Breast epithelium (tissue), 4 donors: ENCODE measurements at regions not wholly inside any gene's neighbourhood (a gene's known extent, or its start where the extent isn't known, plus 50 kb on each side); places are given as distances from the start of the nearest gene placed in this dataset.

Experiments
- DNase-seq, 2 donors: peaks; one replicate each; pipeline ENCODE4 v3.0.0-alpha.2; 2019; ENCODE audit warnings: low spot score in 2 of 2
- H3K27ac ChIP-seq, 2 donors: fragments of 200-600 bp; sonication (generic) in 1 of 2; one replicate each; pipeline ENCODE4 v1.5.1; 2016 to 2019; ENCODE audit warnings: mild to moderate bottlenecking in 1 of 2
- H3K27me3 ChIP-seq, 2 donors: fragments of 200-600 bp; sonication (generic) in 1 of 2; one replicate each; pipeline versions ENCODE4 v1.5.1 to v1.6.0; 2017 to 2019; ENCODE audit warnings: control low read depth in 1 of 2, mild to moderate bottlenecking in 1 of 2
- H3K36me3 ChIP-seq: fragments of 200-600 bp; one replicate; pipeline ENCODE4 v1.5.1; 2019
- H3K4me1 ChIP-seq, 2 donors: fragments of 200-600 bp; sonication (generic); one replicate each; pipeline ENCODE4 v1.5.1; 2016 to 2019; ENCODE audit warnings: control low read depth in 1 of 2
- H3K4me3 ChIP-seq, 3 donors: fragments of 200-600 bp; sonication (generic); 1 replicate in 2 of 3; 2 replicates in 1 of 3; pipeline ENCODE4 v1.5.1; 2016 to 2019; ENCODE audit warnings: mild to moderate bottlenecking in 3 of 3, moderate library complexity in 2 of 3
- H3K9me3 ChIP-seq, 2 donors: fragments of 200-600 bp; sonication (generic) in 1 of 2; one replicate each; pipeline ENCODE4 v1.5.1; 2016 to 2019; ENCODE audit warnings: control low read depth in 1 of 2
- CTCF ChIP-seq, 3 donors: fragments of 450-650 bp; IDR thresholded peaks; one replicate each; pipeline ENCODE4 v1.5.1; 2016 to 2017; ENCODE audit warnings: antibody characterized with exemption in 3 of 3, mild to moderate bottlenecking in 3 of 3, moderate library complexity in 3 of 3
- POLR2A ChIP-seq: fragments of 450-650 bp; IDR thresholded peaks from one replicate; pipeline ENCODE4 v1.6.1; 2016; ENCODE audit warnings: antibody characterized with exemption, mild to moderate bottlenecking, moderate library complexity
- POLR2AphosphoS5 ChIP-seq, 3 donors: sonication (generic); formaldehyde crosslinking; IDR thresholded peaks; one replicate each; pipeline ENCODE4 v1.6.1; 2017; ENCODE audit warnings: antibody characterized with exemption in 3 of 3
- intact Hi-C: fragments of 100-400 bp; cut with DNase I; formaldehyde crosslinking; loops from one replicate; pipeline ENCODE4 v1.15.1; 2023; ENCODE audit warnings: low total_unique reads

- DNase-seq: no peak
- intact Hi-C loops: no loop called here
- no peaks in the 10 kb centered on the region for H3K27me3 ChIP-seq
Observed at GRCh38 chr3:182737825-182738224, 55.5 kb upstream of the ATP11B start.

DNA sequence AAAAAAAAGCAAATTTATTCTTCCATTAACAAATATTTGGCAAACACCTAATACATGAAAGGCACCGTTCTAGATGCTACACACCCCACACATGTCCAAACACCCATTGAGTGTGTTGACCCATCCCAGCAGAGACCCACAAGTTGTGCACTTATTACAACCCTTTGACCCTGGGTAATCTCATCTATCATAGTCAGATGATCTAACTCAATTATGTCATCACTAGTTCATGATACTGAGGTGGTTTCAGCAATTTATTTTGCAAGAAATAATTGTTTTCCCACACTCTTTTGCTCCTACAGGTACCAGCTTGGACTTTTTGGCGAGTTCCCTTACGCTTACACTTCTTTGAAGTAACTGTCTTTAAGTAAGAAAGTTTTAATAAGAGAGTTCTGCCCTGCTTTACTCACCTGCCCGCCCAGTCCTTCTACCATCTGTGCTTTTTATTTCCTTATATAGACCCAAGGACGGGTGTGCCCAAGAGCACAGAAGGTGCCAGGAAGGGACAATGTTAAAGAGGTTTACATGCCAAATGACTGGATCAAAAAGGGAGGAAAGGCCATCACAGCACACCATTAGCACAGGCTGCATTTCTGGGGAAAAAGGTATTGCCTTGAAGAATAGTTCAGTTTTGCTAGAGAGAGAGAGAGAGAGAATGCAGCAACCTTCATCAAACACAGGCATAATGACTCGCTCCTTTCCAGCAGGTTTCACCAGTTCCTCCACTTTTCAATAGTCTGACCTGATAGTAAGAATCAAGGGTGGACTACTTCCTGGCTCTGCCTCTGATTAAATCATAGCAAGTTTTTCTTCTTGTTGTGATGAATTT lies 54.5 kb upstream of the ATP11B start:
- no peaks in the 10 kb centered on the region for H3K9me3 ChIP-seq
- TF ChIP-seq POLR2A (no peak), POLR2AphosphoS5 (IDR thresholded peaks at IDR 0.05) (peak in 1 of 3 donors; percentile 24)
- H3K36me3 ChIP-seq: no peaks in the 10 kb centered on the region
- no peak overlapping the region for H3K4me3 ChIP-seq
- H3K4me1 ChIP-seq: no peaks in the 10 kb centered on the region
- intact Hi-C loops: no loop called here
- H3K27ac ChIP-seq: no peak overlapping the region
- no peaks in the 10 kb centered on the region for H3K27me3 ChIP-seq
- DNase-seq: peak in 1 of 2 donors; percentile 23

More at GRCh38 chr3:182737825-182738224, 55.5 kb upstream of the ATP11B start:
- Histone ChIP-seq H3K4me3 (no peak overlapping the region), H3K27ac (no peak overlapping the region), H3K4me1 (no peaks in the 10 kb centered on the region), H3K36me3 (no peaks in the 10 kb centered on the region), H3K9me3 (no peaks in the 10 kb centered on the region)
- TF ChIP-seq CTCF (IDR thresholded peaks at IDR 0.05) (no peak), POLR2A (no peak), POLR2AphosphoS5 (IDR thresholded peaks at IDR 0.05) (no peak)

DNA sequence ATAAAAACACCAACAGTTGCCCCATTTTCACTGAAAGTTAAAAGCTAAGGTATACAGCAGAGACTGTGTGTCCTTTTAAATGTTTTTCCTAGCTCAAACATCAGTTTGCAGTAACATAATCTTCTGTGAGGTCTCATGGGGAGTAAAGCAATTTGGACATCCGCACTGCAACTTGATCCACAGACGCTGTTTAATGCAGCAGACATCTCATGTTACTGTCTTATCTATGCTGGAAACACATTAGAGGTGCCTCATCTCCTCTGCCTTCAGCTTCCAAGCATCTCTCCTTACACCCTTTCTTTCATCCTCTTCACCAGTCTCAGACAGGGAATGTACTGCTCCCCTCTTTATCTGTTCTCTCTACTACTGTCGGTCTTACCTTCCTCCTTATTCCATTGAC lies 53.7 kb upstream of the ATP11B start:
- intact Hi-C loops: no loop called here
- Histone ChIP-seq H3K4me1 (no peaks in the 10 kb centered on the region), H3K36me3 (no peaks in the 10 kb centered on the region), H3K9me3 (no peaks in the 10 kb centered on the region), H3K27me3 (no peaks in the 10 kb centered on the region), H3K27ac (no peak overlapping the region), H3K4me3 (no peak overlapping the region)
- no peak for DNase-seq
- TF ChIP-seq CTCF (IDR thresholded peaks at IDR 0.05): no peak
- no peak for TF ChIP-seq POLR2AphosphoS5 (IDR thresholded peaks at IDR 0.05)
- TF ChIP-seq POLR2A: no peak

- H3K27ac ChIP-seq: no peak overlapping the region
- peak in 1 of 2 donors; percentile 30 for DNase-seq
- H3K4me3 ChIP-seq: no peak overlapping the region
- no peaks in the 10 kb centered on the region for H3K27me3 ChIP-seq
- TF ChIP-seq POLR2A (no peak), POLR2AphosphoS5 (IDR thresholded peaks at IDR 0.05) (no peak), CTCF (IDR thresholded peaks at IDR 0.05) (no peak)
- intact Hi-C loops: no loop called here
- H3K9me3 ChIP-seq: no peaks in the 10 kb centered on the region
- no peaks in the 10 kb centered on the region for H3K4me1 ChIP-seq
- no peaks in the 10 kb centered on the region for H3K36me3 ChIP-seq
Observed at GRCh38 chr3:182740710-182741109, 52.6 kb upstream of the ATP11B start.

- intact Hi-C loops: no loop called here
- H3K4me3 ChIP-seq: no peak overlapping the region
- no peaks in the 10 kb centered on the region for H3K9me3 ChIP-seq
- H3K27ac ChIP-seq: no peak overlapping the region
- no peak for DNase-seq
- no peaks in the 10 kb centered on the region for H3K4me1 ChIP-seq
- H3K27me3 ChIP-seq: no peaks in the 10 kb centered on the region
- no peaks in the 10 kb centered on the region for H3K36me3 ChIP-seq
- no peak for TF ChIP-seq CTCF (IDR thresholded peaks at IDR 0.05)
- no peak for TF ChIP-seq POLR2A
- TF ChIP-seq POLR2AphosphoS5 (IDR thresholded peaks at IDR 0.05): no peak
Observed at GRCh38 chr3:182741214-182741613, 52.1 kb upstream of the ATP11B start.
